ENCODE measurements at regions not wholly inside any gene's neighbourhood (a gene's known extent, or its start where the extent isn't known, plus 50 kb on each side); places are given as distances from the start of the nearest gene placed in this dataset.

DNA sequence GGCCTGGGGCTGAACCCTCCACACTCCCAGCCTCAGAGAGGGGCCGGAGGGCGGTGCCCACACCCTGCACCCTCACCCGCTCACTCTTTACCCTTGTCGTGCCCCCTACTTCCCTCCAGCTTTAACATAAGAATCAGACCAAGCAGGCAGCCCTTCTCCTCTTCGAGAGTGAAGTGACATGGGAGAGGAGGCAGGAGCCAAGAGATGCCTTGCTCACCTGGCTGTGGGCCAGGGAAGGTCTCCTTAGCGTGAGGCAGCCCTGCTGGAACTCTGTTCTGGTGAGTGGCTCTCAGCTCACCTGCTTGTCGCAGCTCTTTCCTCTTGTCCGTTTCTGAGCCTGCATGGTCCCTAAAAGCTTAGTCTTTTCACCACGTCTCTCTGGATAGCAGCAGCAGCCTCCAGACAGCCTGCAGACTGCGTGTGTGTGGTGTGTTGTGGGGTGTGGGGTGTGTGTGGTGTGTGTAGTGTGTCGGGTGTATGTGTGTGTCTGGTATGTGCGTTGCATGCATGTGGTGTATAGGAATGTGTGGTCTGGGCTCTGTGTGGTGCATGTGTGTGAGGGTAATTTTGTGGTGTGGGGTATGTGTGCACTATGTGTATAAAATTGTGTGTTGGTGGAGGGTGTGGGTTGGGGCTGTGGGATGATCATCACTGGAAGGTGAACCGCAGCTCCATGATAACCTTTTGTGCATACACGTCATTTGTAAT is 86.7 kb downstream of the CCDC185 start:
- Histone ChIP-seq H3K4me3 (ENCODE audit: low read depth in 1 of 3, low read length in 3 of 3) (no peak overlapping the region), H3K27me3 (ENCODE audit: control insufficient read depth in 3 of 3, insufficient read depth in 3 of 3, low read length in 3 of 3) (peaks cover 0 to 11% (median 10%) of the 10 kb centered on the region in 3 donors), H3K4me1 (ENCODE audit: control insufficient read depth in 3 of 3, insufficient read depth in 2 of 3, low read depth in 1 of 3, low read length in 2 of 3) (no peaks in the 10 kb centered on the region), H3K9me3 (ENCODE audit: control insufficient read depth in 2 of 2, insufficient read depth in 1 of 2, low read depth in 1 of 2, low read length in 1 of 2) (no peaks in the 10 kb centered on the region), H3K27ac (ENCODE audit: low read depth in 1 of 3, low read length in 2 of 3) (no peak overlapping the region), H3K36me3 (ENCODE audit: control insufficient read depth in 3 of 3, insufficient read depth in 2 of 3, low read depth in 1 of 3, low read length in 3 of 3) (no peaks in the 10 kb centered on the region)
- DNase-seq (no peak), FAIRE-seq (no peak)
- WGBS, 3 donors, result 41 to 45% (median 43%) methylated on average over 14 of the region's 14 CpGs

GRCh38 chr1:223482132-223482531 is 88.9 kb downstream of the CCDC185 start:
- Histone ChIP-seq H3K9me3 (ENCODE audit: control insufficient read depth in 2 of 2, insufficient read depth in 1 of 2, low read depth in 1 of 2, low read length in 1 of 2) (no peaks in the 10 kb centered on the region), H3K27ac (ENCODE audit: low read depth in 1 of 3, low read length in 2 of 3) (no peak overlapping the region), H3K4me1 (ENCODE audit: control insufficient read depth in 3 of 3, insufficient read depth in 2 of 3, low read depth in 1 of 3, low read length in 2 of 3) (no peaks in the 10 kb centered on the region), H3K36me3 (ENCODE audit: control insufficient read depth in 3 of 3, insufficient read depth in 2 of 3, low read depth in 1 of 3, low read length in 3 of 3) (no peaks in the 10 kb centered on the region), H3K4me3 (ENCODE audit: low read depth in 1 of 3, low read length in 3 of 3) (no peak overlapping the region), H3K27me3 (ENCODE audit: control insufficient read depth in 3 of 3, insufficient read depth in 3 of 3, low read length in 3 of 3) (peaks cover 0 to 11% (median 9%) of the 10 kb centered on the region in 3 donors)
- FAIRE-seq (no peak), DNase-seq (no peak)

- H3K36me3 ChIP-seq (ENCODE audit: control insufficient read depth in 3 of 3, insufficient read depth in 2 of 3, low read depth in 1 of 3, low read length in 3 of 3), result no peaks in the 10 kb centered on the region
- FAIRE-seq (no peak), DNase-seq (no peak)
- WGBS, 3 donors, result 77 to 85% (median 79%) methylated on average over 5 of the region's 5 CpGs
- peaks cover 0 to 11% (median 9%) of the 10 kb centered on the region in 3 donors for H3K27me3 ChIP-seq (ENCODE audit: control insufficient read depth in 3 of 3, insufficient read depth in 3 of 3, low read length in 3 of 3)
- H3K27ac ChIP-seq (ENCODE audit: low read depth in 1 of 3, low read length in 2 of 3), result no peak overlapping the region
- no peaks in the 10 kb centered on the region for H3K4me1 ChIP-seq (ENCODE audit: control insufficient read depth in 3 of 3, insufficient read depth in 2 of 3, low read depth in 1 of 3, low read length in 2 of 3)
- H3K4me3 ChIP-seq (ENCODE audit: low read depth in 1 of 3, low read length in 3 of 3), result no peak overlapping the region
- no peaks in the 10 kb centered on the region for H3K9me3 ChIP-seq (ENCODE audit: control insufficient read depth in 2 of 2, insufficient read depth in 1 of 2, low read depth in 1 of 2, low read length in 1 of 2)
These were observed 89.6 kb downstream of the CCDC185 start for GRCh38 chr1:223482766-223483165.

GRCh38 chr1:223483511-223483910 is 90.3 kb downstream of the CCDC185 start:
- FAIRE-seq, result no peak

GRCh38 chr1:223486366-223486765 is 93.2 kb downstream of the CCDC185 start:
- H3K4me1 ChIP-seq (ENCODE audit: control insufficient read depth in 3 of 3, insufficient read depth in 2 of 3, low read depth in 1 of 3, low read length in 2 of 3), result no peaks in the 10 kb centered on the region
- H3K36me3 ChIP-seq (ENCODE audit: control insufficient read depth in 3 of 3, insufficient read depth in 2 of 3, low read depth in 1 of 3, low read length in 3 of 3), result no peaks in the 10 kb centered on the region
- H3K27ac ChIP-seq (ENCODE audit: low read depth in 1 of 3, low read length in 2 of 3), result no peak overlapping the region
- H3K4me3 ChIP-seq (ENCODE audit: low read depth in 1 of 3, low read length in 3 of 3), result no peak overlapping the region
- no peaks in the 10 kb centered on the region for H3K9me3 ChIP-seq (ENCODE audit: control insufficient read depth in 2 of 2, insufficient read depth in 1 of 2, low read depth in 1 of 2, low read length in 1 of 2)
- 20 to 63% (median 49%) methylated on average over 3 of the region's 3 CpGs for WGBS, 3 donors
- H3K27me3 ChIP-seq (ENCODE audit: control insufficient read depth in 3 of 3, insufficient read depth in 3 of 3, low read length in 3 of 3), result peaks cover 0 to 10% (median 0%) of the 10 kb centered on the region in 3 donors
- peak; percentile 2 to 4 for DNase-seq
- FAIRE-seq, result no peak

More at GRCh38 chr1:223483511-223483910, 90.3 kb downstream of the CCDC185 start:
- no peak overlapping the region for H3K4me3 ChIP-seq (ENCODE audit: low read depth in 1 of 3, low read length in 3 of 3)
- H3K36me3 ChIP-seq (ENCODE audit: control insufficient read depth in 3 of 3, insufficient read depth in 2 of 3, low read depth in 1 of 3, low read length in 3 of 3), result no peaks in the 10 kb centered on the region
- 76 to 88% (median 78%) methylated on average over 5 of the region's 5 CpGs for WGBS, 3 donors
- H3K9me3 ChIP-seq (ENCODE audit: control insufficient read depth in 2 of 2, insufficient read depth in 1 of 2, low read depth in 1 of 2, low read length in 1 of 2), result no peaks in the 10 kb centered on the region
- no peak for DNase-seq
- no peak overlapping the region for H3K27ac ChIP-seq (ENCODE audit: low read depth in 1 of 3, low read length in 2 of 3)
- H3K27me3 ChIP-seq (ENCODE audit: control insufficient read depth in 3 of 3, insufficient read depth in 3 of 3, low read length in 3 of 3), result peaks cover 0 to 11% (median 9%) of the 10 kb centered on the region in 3 donors
- H3K4me1 ChIP-seq (ENCODE audit: control insufficient read depth in 3 of 3, insufficient read depth in 2 of 3, low read depth in 1 of 3, low read length in 2 of 3), result no peaks in the 10 kb centered on the region

DNA sequence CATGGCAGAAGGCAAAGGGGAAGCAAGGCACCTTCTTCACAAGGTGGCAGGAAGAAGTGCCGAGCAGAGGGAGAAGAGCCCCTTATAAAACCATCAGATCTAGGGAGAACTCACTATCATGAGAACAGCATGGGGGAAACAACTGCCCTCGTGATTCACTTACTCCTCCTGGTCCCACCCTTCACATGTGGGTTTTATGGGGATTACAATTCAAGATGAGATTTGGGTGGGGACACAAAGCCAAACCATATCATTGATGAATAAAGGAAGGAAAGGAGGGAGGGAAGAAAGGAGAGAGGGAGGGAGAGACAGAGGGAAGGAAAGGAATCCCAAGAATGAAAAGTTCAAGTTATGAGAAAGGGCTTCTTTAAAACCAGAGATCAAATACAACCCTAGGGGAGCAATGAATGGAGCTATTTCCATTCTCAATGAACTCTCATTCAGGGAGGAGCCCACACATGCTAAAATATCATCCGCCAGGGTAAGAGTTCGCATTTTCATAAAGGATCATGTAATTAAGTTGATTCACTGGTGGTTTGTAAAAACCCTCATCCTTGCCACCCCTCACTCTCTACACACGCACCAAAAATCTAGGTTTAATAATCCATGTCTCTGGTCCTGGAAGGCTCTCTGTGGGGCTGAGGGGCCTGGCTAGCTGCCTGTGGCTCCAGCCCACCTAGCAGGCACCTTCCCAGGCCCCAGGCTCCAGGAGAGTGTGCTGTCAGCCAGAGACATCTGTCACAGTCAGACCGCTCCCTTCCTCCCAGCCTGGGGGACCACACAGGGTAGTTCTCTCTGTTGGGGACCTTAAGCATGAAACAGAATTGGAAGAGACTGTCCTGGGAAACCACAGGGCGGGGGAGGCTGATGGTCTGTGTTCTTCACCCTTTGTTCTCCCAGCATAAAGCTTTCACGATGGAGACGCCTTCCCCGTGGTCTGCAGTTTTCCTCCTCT is 94.0 kb downstream of the CCDC185 start:
- Histone ChIP-seq H3K4me1 (ENCODE audit: control insufficient read depth in 3 of 3, insufficient read depth in 2 of 3, low read depth in 1 of 3, low read length in 2 of 3) (no peaks in the 10 kb centered on the region), H3K4me3 (ENCODE audit: low read depth in 1 of 3, low read length in 3 of 3) (no peak overlapping the region), H3K27me3 (ENCODE audit: control insufficient read depth in 3 of 3, insufficient read depth in 3 of 3, low read length in 3 of 3) (peaks cover 0 to 10% (median 0%) of the 10 kb centered on the region in 3 donors), H3K9me3 (ENCODE audit: control insufficient read depth in 2 of 2, insufficient read depth in 1 of 2, low read depth in 1 of 2, low read length in 1 of 2) (no peaks in the 10 kb centered on the region), H3K27ac (ENCODE audit: low read depth in 1 of 3, low read length in 2 of 3) (no peak overlapping the region), H3K36me3 (ENCODE audit: control insufficient read depth in 3 of 3, insufficient read depth in 2 of 3, low read depth in 1 of 3, low read length in 3 of 3) (no peaks in the 10 kb centered on the region)
- no peak for FAIRE-seq
- no peak for DNase-seq
- WGBS, 3 donors, result 69 to 76% (median 75%) methylated on average over 10 of the region's 10 CpGs

GRCh38 chr1:223487887-223488259 is 94.7 kb downstream of the CCDC185 start:
- no peaks in the 10 kb centered on the region for H3K36me3 ChIP-seq (ENCODE audit: control insufficient read depth in 3 of 3, insufficient read depth in 2 of 3, low read depth in 1 of 3, low read length in 3 of 3)
- H3K9me3 ChIP-seq (ENCODE audit: control insufficient read depth in 2 of 2, insufficient read depth in 1 of 2, low read depth in 1 of 2, low read length in 1 of 2), result no peaks in the 10 kb centered on the region
- no peak overlapping the region for H3K27ac ChIP-seq (ENCODE audit: low read depth in 1 of 3, low read length in 2 of 3)
- WGBS, 3 donors, result 84 to 91% (median 90%) methylated on average over 5 of the region's 5 CpGs
- DNase-seq, result no peak
- H3K4me3 ChIP-seq (ENCODE audit: low read depth in 1 of 3, low read length in 3 of 3), result no peak overlapping the region
- no peaks in the 10 kb centered on the region for H3K4me1 ChIP-seq (ENCODE audit: control insufficient read depth in 3 of 3, insufficient read depth in 2 of 3, low read depth in 1 of 3, low read length in 2 of 3)
- H3K27me3 ChIP-seq (ENCODE audit: control insufficient read depth in 3 of 3, insufficient read depth in 3 of 3, low read length in 3 of 3), result peaks cover 0 to 10% (median 0%) of the 10 kb centered on the region in 3 donors
- FAIRE-seq, result no peak

DNA sequence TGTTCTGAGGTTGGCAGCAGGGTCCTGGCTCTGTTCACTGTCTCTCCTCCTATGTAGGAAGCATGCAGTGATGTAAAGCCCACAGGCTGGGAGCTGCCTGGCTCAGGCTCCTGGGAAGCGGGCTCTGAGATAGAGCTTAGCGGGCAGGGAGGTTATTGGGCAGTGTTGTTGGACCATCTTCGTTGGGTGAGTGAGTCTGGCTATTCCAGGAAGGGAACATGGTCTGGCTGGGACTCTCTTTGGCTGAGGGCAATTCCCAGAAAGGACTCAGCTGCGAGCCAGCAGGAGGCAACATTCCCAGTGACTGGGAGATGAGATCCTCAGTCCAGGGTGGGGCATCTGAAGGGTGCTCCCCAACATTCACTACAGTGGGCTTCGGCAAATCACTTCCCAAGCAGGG is 96.2 kb downstream of the CCDC185 start:
- WGBS, 3 donors, result 75 to 85% (median 78%) methylated on average over 5 of the region's 5 CpGs
- Histone ChIP-seq H3K9me3 (ENCODE audit: control insufficient read depth in 2 of 2, insufficient read depth in 1 of 2, low read depth in 1 of 2, low read length in 1 of 2) (no peaks in the 10 kb centered on the region), H3K4me1 (ENCODE audit: control insufficient read depth in 3 of 3, insufficient read depth in 2 of 3, low read depth in 1 of 3, low read length in 2 of 3) (no peaks in the 10 kb centered on the region), H3K4me3 (ENCODE audit: low read depth in 1 of 3, low read length in 3 of 3) (no peak overlapping the region), H3K27ac (ENCODE audit: low read depth in 1 of 3, low read length in 2 of 3) (no peak overlapping the region), H3K27me3 (ENCODE audit: control insufficient read depth in 3 of 3, insufficient read depth in 3 of 3, low read length in 3 of 3) (peaks cover 0 to 10% (median 0%) of the 10 kb centered on the region in 3 donors), H3K36me3 (ENCODE audit: control insufficient read depth in 3 of 3, insufficient read depth in 2 of 3, low read depth in 1 of 3, low read length in 3 of 3) (no peaks in the 10 kb centered on the region)
- no peak for DNase-seq
- no peak for FAIRE-seq
